ENCODE measurements at regions not wholly inside any gene's neighbourhood (a gene's known extent, or its start where the extent isn't known, plus 50 kb on each side); places are given as distances from the start of the nearest gene placed in this dataset.

DNA sequence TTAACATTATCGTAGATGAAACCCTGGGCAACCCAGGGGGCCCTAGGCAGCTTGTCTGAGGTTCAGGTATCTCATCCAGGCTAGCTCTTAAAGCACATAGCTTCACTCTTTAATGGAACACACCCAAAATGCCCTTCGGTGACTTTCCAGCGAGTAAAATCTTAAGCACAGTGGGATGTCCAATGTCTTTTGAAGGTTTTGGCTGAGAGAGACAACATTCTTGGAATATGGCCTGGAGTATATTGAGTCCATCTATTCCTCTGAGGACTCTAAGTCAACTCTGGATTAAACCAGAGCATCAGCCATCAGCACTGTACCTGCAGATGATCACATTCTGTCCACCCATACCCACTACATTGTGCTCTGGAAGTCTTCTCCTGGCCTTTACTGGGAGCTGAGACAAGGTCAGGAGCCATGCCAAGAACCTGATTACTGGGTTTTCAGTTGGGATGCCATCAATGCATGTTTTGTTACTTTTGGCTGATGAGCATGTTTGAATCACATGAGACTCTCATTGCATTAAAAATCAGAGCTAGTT, 63.4 kb upstream of the CDH11 start:
- TF ChIP-seq TAF1 (IDR thresholded peaks at IDR 0.05; ENCODE audit: low read depth, low read length) (no peak), PAX5 (IDR thresholded peaks at IDR 0.05; ENCODE audit: insufficient read depth, low read length, severe bottlenecking) (no peak), POLR2A (IDR thresholded peaks at IDR 0.05; ENCODE audit: low read depth, low read length) (no peak), POLR2AphosphoS5 (IDR thresholded peaks at IDR 0.05; ENCODE audit: low read depth, low read length) (no peak), SPI1 (IDR thresholded peaks at IDR 0.05; ENCODE audit: low read depth, low read length) (no peak), POU2F2 (IDR thresholded peaks at IDR 0.05; ENCODE audit: low read depth, low read length) (no peak)
- FAIRE-seq (no peak), DNase-seq (ENCODE audit: insufficient read length, low spot score) (no peak)

GRCh38 chr16:65181071-65181561, 59.3 kb upstream of the CDH11 start:
- TF ChIP-seq PAX5 (IDR thresholded peaks at IDR 0.05; ENCODE audit: insufficient read depth, low read length, severe bottlenecking) (no peak), POU2F2 (IDR thresholded peaks at IDR 0.05; ENCODE audit: low read depth, low read length) (no peak), TAF1 (IDR thresholded peaks at IDR 0.05; ENCODE audit: low read depth, low read length) (no peak), POLR2AphosphoS5 (IDR thresholded peaks at IDR 0.05; ENCODE audit: low read depth, low read length) (no peak), POLR2A (IDR thresholded peaks at IDR 0.05; ENCODE audit: low read depth, low read length) (no peak), SPI1 (IDR thresholded peaks at IDR 0.05; ENCODE audit: low read depth, low read length) (no peak)
- FAIRE-seq (no peak), DNase-seq (ENCODE audit: insufficient read length, low spot score) (no peak)

DNA sequence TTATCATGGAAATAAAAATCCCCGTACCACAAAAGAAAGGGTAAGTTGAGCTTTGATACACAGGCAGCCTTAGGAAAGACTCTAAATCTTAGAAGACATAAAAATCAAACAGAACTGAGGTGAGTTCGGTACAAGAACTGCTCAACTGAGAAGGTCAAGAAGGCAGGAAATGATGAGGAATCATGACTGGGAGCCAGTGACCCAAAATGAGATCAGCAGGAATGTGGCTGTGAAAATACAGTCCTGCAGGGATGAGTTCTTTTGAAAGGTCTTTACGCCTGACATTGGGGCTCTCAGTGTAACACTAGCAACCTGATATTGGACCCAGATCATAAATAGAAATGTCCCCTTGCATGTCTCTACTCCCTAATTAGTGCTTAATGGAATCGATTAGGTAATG, 56.3 kb upstream of the CDH11 start:
- TF ChIP-seq POLR2A (IDR thresholded peaks at IDR 0.05; ENCODE audit: low read depth, low read length): no peak
- no peak for TF ChIP-seq POLR2AphosphoS5 (IDR thresholded peaks at IDR 0.05; ENCODE audit: low read depth, low read length)
- no peak for TF ChIP-seq POU2F2 (IDR thresholded peaks at IDR 0.05; ENCODE audit: low read depth, low read length)
- TF ChIP-seq PAX5 (IDR thresholded peaks at IDR 0.05; ENCODE audit: insufficient read depth, low read length, severe bottlenecking): no peak
- TF ChIP-seq TAF1 (IDR thresholded peaks at IDR 0.05; ENCODE audit: low read depth, low read length): no peak
- no peak for TF ChIP-seq SPI1 (IDR thresholded peaks at IDR 0.05; ENCODE audit: low read depth, low read length)

GRCh38 chr16:65176603-65177002, 54.7 kb upstream of the CDH11 start:
- DNase-seq (ENCODE audit: insufficient read length, low spot score): no peak
- TF ChIP-seq SPI1 (IDR thresholded peaks at IDR 0.05; ENCODE audit: low read depth, low read length) (no peak), POLR2A (IDR thresholded peaks at IDR 0.05; ENCODE audit: low read depth, low read length) (no peak), TAF1 (IDR thresholded peaks at IDR 0.05; ENCODE audit: low read depth, low read length) (no peak), POU2F2 (IDR thresholded peaks at IDR 0.05; ENCODE audit: low read depth, low read length) (no peak), POLR2AphosphoS5 (IDR thresholded peaks at IDR 0.05; ENCODE audit: low read depth, low read length) (no peak), PAX5 (IDR thresholded peaks at IDR 0.05; ENCODE audit: insufficient read depth, low read length, severe bottlenecking) (no peak)
- no peak for FAIRE-seq

More for the DNA sequence above, 56.3 kb upstream of the CDH11 start:
- FAIRE-seq (no peak), DNase-seq (ENCODE audit: insufficient read length, low spot score) (no peak)

DNA sequence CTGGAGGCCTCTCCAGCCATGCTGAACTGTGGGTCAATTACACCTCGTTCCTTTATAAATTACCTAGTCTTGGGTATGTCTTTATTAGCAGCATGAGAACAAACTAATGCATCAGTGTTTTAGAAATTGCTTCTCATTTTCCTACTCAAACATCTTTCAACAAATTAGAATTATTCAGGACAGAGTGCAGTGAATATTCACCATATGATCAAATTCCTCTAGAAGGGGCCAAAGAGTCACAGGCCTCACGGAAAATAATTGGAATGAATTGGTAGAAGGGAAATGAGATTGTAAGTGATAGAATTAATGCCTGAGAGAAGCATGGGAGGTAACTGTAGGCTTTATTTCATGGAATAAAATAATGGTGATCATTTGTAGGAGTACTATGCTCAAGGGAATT, 50.5 kb upstream of the CDH11 start:
- FAIRE-seq: no peak
- TF ChIP-seq PAX5 (IDR thresholded peaks at IDR 0.05; ENCODE audit: insufficient read depth, low read length, severe bottlenecking): no peak
- TF ChIP-seq TAF1 (IDR thresholded peaks at IDR 0.05; ENCODE audit: low read depth, low read length): no peak
- no peak for TF ChIP-seq SPI1 (IDR thresholded peaks at IDR 0.05; ENCODE audit: low read depth, low read length)
- TF ChIP-seq POLR2A (IDR thresholded peaks at IDR 0.05; ENCODE audit: low read depth, low read length): no peak
- no peak for TF ChIP-seq POU2F2 (IDR thresholded peaks at IDR 0.05; ENCODE audit: low read depth, low read length)
- no peak for DNase-seq (ENCODE audit: insufficient read length, low spot score)
